ENCODE measurements at regions not wholly inside any gene's neighbourhood (a gene's known extent, or its start where the extent isn't known, plus 50 kb on each side); places are given as distances from the start of the nearest gene placed in this dataset.

DNA sequence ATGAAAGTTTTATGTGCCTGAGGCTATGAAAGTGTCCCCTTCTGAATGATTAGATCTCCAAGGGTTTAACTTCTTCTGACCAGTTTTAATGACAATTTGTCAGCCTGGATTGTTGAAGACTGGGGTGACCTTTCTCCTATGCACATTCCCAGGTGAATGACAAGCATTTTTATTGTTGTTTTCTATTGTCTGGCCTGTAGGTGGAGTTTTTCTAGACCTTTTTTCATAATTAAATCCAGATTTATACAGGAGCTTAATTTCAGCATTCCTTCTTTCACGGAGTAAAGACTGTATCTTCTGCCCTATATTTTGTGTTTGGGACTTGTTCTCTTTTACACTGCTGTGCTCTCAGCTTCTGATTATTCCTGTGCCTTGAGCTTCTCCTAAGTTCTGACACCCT, 125.0 kb upstream of the FAR2 start:
- no peak for TF ChIP-seq POLR2A (IDR thresholded peaks at IDR 0.05; ENCODE audit: low read depth, low read length)
- no peak for TF ChIP-seq POLR2AphosphoS5 (IDR thresholded peaks at IDR 0.05; ENCODE audit: low read depth, low read length)
